HFFc6 (cell line): ENCODE measurements at regions not wholly inside any gene's neighbourhood (a gene's known extent, or its start where the extent isn't known, plus 50 kb on each side); places are given as distances from the start of the nearest gene placed in this dataset.

ENCODE experiments used
- DNase-seq: peaks from one replicate; pipeline ENCODE4 v3.0.0-alpha.2; 2018
- H3K27ac Mint-ChIP-seq: 2 replicates; pipeline ENCODE4 v1.8.0; 2020; ENCODE audit warnings: mild to moderate bottlenecking, mixed read lengths
- H3K27me3 Mint-ChIP-seq: 2 replicates; pipeline ENCODE4 v1.8.0; 2021; ENCODE audit warnings: mild to moderate bottlenecking, moderate library complexity, mixed read lengths; ENCODE audit not compliant: insufficient read depth
- H3K36me3 Mint-ChIP-seq: 2 replicates; pipeline ENCODE4 v1.8.0; 2021; ENCODE audit warnings: low read depth, mixed read lengths
- H3K4me1 Mint-ChIP-seq: 2 replicates; pipeline ENCODE4 v1.8.0; 2020; ENCODE audit warnings: low read depth, mixed read lengths
- H3K4me3 Mint-ChIP-seq: 2 replicates; pipeline ENCODE4 v1.8.0; 2020; ENCODE audit warnings: mild to moderate bottlenecking, moderate library complexity, mixed read lengths
- H3K9me3 Mint-ChIP-seq: 2 replicates; pipeline ENCODE4 v1.8.0; 2020; ENCODE audit warnings: mild to moderate bottlenecking, mixed read lengths
- CTCF ChIP-seq: fragments of 200-600 bp; sonication (generic); IDR thresholded peaks from 2 replicates; pipeline ENCODE4 v1.5.0; 2021; ENCODE audit warnings: antibody characterized with exemption, mild to moderate bottlenecking

DNA sequence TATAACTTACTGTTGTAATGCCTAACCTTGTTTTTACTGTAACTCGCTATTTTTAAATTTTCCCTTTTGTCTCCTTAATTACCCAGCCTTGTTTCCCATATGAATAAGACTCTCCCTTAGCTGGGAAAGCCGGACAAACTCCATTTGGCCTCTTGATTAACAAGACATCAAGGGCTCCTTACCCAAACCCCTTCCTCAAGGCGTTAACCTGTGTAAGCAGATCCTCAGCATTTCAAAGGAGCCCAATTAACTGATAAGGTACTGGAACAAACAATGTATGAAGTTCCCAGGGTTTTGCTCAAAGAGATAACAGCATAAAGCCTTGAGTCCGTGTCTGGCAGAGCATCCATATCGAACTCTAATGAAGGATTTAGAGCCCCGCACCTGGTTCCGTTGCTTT is 66.0 kb upstream of the SIMC1 start:
- no peak for TF ChIP-seq CTCF
- peaks cover 27% of the 10 kb centered on the region for H3K27me3 Mint-ChIP-seq
- no peak overlapping the region for H3K4me3 Mint-ChIP-seq
- DNase-seq = no peak
- H3K4me1 Mint-ChIP-seq = peaks cover 6% of the 10 kb centered on the region; the same call in 1 of the 2 replicates
- no peaks in the 10 kb centered on the region for H3K36me3 Mint-ChIP-seq
- H3K9me3 Mint-ChIP-seq = no peaks in the 10 kb centered on the region
- H3K27ac Mint-ChIP-seq = no peak overlapping the region

DNA sequence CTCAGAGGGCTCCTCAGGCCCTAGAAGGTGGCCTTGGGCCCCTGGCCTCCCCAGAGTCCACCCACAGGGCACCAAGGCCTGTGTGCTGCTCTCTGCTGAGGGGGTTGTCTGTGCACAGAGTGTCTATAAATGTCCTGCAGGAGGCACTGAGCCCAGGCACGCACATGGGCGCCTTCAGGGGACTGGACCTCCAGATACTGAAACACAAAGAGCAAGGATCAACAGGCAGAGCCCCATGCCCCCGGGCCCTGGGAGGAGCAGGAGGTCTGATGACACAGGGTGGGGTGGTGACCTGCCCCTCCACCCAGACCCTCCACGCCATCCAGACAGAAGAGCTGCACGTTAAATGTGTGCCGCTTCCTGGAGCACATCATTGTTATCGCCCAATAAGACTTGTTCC is 64.6 kb upstream of the SIMC1 start:
- no peak overlapping the region for H3K27ac Mint-ChIP-seq
- H3K27me3 Mint-ChIP-seq = peaks cover 35% of the 10 kb centered on the region
- H3K4me3 Mint-ChIP-seq = no peak overlapping the region

DNA sequence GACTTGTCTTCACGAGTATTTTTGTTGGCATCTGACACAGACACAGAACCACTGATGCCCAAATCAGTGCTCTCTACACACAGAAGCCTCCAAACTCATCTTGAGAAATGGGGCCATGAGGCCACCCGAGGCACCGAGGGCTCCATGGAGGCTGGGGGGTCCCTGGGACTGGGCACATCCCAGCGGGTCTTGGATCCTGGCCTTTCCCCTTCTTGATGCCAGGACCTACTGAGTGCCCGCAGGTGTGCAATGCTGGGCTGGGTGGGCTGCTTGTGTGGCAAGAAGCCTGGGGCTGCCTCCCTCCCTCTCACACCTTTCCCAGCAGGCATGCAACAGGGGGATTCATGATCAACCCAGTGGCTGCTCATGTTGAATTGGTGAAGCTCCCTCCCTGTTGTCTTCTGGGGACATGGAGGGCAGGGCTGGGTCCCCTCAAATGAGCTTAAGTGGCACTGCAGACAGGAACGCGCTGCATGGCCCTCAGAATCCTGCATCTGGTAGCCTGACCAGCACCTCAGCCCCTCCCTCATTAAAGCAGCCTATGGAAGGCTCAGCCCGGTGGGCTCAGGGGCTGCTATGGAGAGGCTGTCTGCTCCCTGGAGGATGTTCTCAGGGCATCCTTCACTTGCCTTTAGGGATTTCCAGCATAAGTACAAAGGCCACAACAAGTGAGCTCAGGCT is 63.7 kb upstream of the SIMC1 start:
- Mint-ChIP-seq H3K27ac (no peak overlapping the region), H3K4me1 (no peaks in the 10 kb centered on the region), H3K27me3 (peaks cover 34% of the 10 kb centered on the region), H3K36me3 (no peaks in the 10 kb centered on the region), H3K9me3 (no peaks in the 10 kb centered on the region; the same call in 1 of the 2 replicates), H3K4me3 (no peak overlapping the region)
- no peak for DNase-seq
- TF ChIP-seq CTCF = no peak

More for the DNA sequence above, 64.6 kb upstream of the SIMC1 start:
- no peak for TF ChIP-seq CTCF
- no peak for DNase-seq
- Mint-ChIP-seq H3K36me3 (no peaks in the 10 kb centered on the region), H3K4me1 (peaks cover under 1% of the 10 kb centered on the region; the same call in 1 of the 2 replicates), H3K9me3 (no peaks in the 10 kb centered on the region; the same call in 1 of the 2 replicates)

DNA sequence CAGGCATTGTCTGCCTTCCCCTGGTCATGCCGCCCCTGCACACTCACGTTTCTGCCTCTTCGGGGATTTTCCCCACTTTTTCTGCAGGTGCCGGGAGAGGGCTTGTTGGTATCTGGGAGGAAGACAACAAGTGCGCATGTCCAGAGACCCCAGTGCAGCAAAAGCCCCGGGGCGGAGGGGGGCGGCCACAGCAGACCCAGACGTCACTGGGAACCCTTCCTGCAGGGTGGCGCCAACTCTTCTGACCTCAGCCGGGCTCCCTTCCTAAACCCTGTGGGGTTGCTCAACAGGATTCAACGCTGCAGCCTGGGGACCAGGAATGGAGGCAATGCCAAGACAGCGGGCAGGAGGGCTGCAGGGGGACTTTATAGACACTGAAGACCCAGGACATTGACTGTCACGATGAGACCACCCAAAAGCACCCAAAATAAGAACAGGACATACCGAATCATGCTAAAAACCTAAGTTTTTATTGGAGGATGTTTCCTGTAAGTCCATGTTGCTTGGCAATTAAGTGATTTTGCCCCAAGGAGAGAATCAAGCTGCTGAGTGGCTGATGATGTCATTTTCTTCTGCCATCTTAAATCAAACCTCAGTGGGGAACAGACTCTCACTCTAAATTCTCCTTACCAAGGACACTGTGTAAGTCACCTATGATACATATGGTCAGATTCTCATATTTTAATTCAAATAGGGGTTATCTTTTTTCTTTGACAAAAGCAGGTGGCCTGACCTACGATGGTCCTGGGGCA is 62.9 kb upstream of the SIMC1 start:
- peaks cover 6% of the 10 kb centered on the region for H3K4me1 Mint-ChIP-seq
- no peaks in the 10 kb centered on the region for H3K36me3 Mint-ChIP-seq

DNA sequence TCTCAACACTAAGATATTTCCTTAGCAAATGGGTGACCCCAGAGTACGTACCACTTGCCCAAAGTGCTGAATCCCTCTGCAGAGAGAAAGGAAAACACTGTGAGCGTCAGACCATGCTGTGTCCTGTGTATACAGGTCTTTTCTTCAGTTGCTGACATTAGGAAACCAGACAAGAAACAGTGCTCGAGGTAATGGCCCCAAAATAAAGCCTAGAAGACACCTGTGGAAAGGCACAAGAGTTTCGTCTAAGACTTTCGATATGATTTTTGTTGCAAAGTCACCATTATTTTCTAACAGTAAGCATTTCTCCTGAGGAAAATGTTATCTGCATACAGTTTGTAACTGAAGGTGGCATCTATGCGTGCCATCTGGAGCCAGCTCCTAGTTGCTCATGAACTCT is 62.0 kb upstream of the SIMC1 start:
- peaks cover 11% of the 10 kb centered on the region for H3K4me1 Mint-ChIP-seq
- peaks cover 32% of the 10 kb centered on the region for H3K27me3 Mint-ChIP-seq
- no peak for DNase-seq
- no peak for TF ChIP-seq CTCF
- no peak overlapping the region for H3K4me3 Mint-ChIP-seq
- no peaks in the 10 kb centered on the region for H3K36me3 Mint-ChIP-seq
- H3K9me3 Mint-ChIP-seq = no peaks in the 10 kb centered on the region; the same call in 1 of the 2 replicates
- H3K27ac Mint-ChIP-seq = no peak overlapping the region

More for the DNA sequence above, 62.9 kb upstream of the SIMC1 start:
- no peaks in the 10 kb centered on the region; the same call in 1 of the 2 replicates for H3K9me3 Mint-ChIP-seq
- no peak for TF ChIP-seq CTCF
- DNase-seq = no peak
- H3K27ac Mint-ChIP-seq = no peak overlapping the region
- peaks cover 32% of the 10 kb centered on the region for H3K27me3 Mint-ChIP-seq
- H3K4me3 Mint-ChIP-seq = no peak overlapping the region
